Activated T-helper 1 cell treated with anti-CD3 and anti-CD28 coated beads, Interleukin-12 subunit alpha, Interleukin-12 subunit beta, Interleukin-2, Interleukin-4 antibody, amounts not matched to agents 30 ng/mL and 10 ng/mL and 1 ng/mL, durations not matched to agents 14 hours and 24 hours and 36 hours (primary cell): ENCODE measurements at regions not wholly inside any gene's neighbourhood (a gene's known extent, or its start where the extent isn't known, plus 50 kb on each side); places are given as distances from the start of the nearest gene placed in this dataset.
"Not testable (repeated sequence)": the region's sequence is repeated elsewhere in the genome, so short reads cannot be mapped to it uniquely, and the experiment has no call there.

Source experiments
- DNase-seq: peaks from one replicate; pipeline ENCODE4 v3.0.0; 2021; ENCODE audit warnings: low spot score
- H3K27ac Mint-ChIP-seq: one replicate; pipeline ENCODE4 v1.8.0; 2021; ENCODE audit warnings: mild to moderate bottlenecking, mixed read lengths
- H3K27me3 Mint-ChIP-seq: one replicate; pipeline ENCODE4 v1.8.0; 2022; ENCODE audit warnings: mild to moderate bottlenecking, moderate library complexity, mixed read lengths; ENCODE audit not compliant: insufficient read depth
- H3K36me3 Mint-ChIP-seq: one replicate; pipeline ENCODE4 v1.8.0; 2021; ENCODE audit warnings: low read depth, mixed read lengths
- H3K4me1 Mint-ChIP-seq: one replicate; pipeline ENCODE4 v1.8.0; 2021; ENCODE audit warnings: low read depth, mixed read lengths
- H3K4me3 Mint-ChIP-seq: one replicate; pipeline ENCODE4 v1.8.0; 2021; ENCODE audit warnings: mild to moderate bottlenecking, moderate library complexity, mixed read lengths
- H3K9me3 Mint-ChIP-seq: one replicate; pipeline ENCODE4 v1.8.0; 2021; ENCODE audit warnings: mixed read lengths
- intact Hi-C: fragments of 100-400 bp; cut with micrococcal nuclease; formaldehyde crosslinking; loops from one replicate; pipeline ENCODE4 v1.15.1; 2024

DNA sequence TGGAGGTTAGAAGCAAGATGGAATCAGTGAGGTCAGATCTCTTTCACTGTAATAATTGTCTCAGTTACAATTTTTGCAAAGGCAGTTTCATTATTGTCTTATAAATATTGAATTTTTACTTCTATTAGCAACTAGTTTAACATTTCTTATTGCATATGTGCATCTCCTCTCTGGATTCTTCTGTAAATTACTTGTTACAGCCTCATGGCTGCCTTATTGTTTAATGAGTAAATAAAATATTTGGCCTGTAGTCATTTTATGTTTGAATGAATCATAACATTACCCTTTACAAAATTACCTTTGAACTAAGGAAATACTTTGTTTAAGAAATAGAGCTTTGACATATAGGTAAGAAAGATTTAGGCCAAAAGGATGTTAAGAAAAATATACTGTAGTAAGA lies 212.4 kb downstream of the SLITRK6 start:
- intact Hi-C loops: no loop called here
- Mint-ChIP-seq H3K9me3 (no peaks in the 10 kb centered on the region), H3K27me3 (no peaks in the 10 kb centered on the region), H3K4me1 (no peaks in the 10 kb centered on the region), H3K4me3 (no peak overlapping the region), H3K36me3 (no peaks in the 10 kb centered on the region), H3K27ac (no peak overlapping the region)
- no peak for DNase-seq

DNA sequence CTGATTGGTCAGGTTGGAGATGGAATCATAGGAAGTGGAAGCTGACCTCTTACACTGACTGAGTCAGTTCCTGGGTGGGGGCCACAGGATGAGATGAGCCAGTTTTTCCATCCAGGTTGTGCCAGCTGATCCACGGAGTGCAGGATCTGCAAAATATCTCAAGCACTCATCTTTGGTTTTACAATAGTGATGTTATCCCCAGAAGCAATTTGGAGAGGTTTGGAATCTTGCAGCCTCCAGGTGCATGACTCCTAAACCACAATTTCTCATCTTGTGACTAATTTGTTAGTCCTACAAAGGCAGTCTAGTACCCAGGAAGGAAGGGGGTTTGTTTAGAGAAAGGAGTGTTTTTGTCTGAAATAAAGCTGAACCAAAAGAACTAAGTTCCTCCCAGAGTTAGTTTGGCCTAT lies 212.8 kb downstream of the SLITRK6 start:
- DNase-seq: no peak
- Mint-ChIP-seq H3K9me3 (no peaks in the 10 kb centered on the region), H3K36me3 (no peaks in the 10 kb centered on the region), H3K27me3 (no peaks in the 10 kb centered on the region), H3K4me3 (no peak overlapping the region), H3K27ac (no peak overlapping the region), H3K4me1 (no peaks in the 10 kb centered on the region)
- intact Hi-C loops: no loop called here

DNA sequence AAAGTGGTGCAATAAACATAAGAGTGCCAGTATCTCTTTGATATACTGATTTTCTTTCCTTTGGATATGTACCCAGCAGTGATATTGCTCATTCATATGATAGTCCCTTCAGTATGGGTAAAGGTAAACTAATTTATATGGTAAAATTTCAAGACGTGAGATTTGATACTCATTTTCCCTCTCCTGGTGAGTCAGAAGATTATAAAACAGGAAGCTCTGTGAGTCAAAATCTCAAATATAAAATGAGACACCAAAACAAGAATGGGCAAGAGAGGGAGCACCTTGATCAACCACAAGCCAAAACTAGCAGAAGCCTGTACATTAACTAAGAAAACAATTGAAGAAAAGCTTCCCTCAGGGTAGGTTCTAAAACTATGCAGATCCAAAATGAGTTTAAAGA lies 216.3 kb downstream of the SLITRK6 start:
- H3K4me1 Mint-ChIP-seq: no peaks in the 10 kb centered on the region
- H3K27ac Mint-ChIP-seq: no peak overlapping the region
- H3K36me3 Mint-ChIP-seq: no peaks in the 10 kb centered on the region
- no peak overlapping the region for H3K4me3 Mint-ChIP-seq
- DNase-seq: no peak
- H3K27me3 Mint-ChIP-seq: no peaks in the 10 kb centered on the region
- intact Hi-C loops: no loop called here
- H3K9me3 Mint-ChIP-seq: no peaks in the 10 kb centered on the region

DNA sequence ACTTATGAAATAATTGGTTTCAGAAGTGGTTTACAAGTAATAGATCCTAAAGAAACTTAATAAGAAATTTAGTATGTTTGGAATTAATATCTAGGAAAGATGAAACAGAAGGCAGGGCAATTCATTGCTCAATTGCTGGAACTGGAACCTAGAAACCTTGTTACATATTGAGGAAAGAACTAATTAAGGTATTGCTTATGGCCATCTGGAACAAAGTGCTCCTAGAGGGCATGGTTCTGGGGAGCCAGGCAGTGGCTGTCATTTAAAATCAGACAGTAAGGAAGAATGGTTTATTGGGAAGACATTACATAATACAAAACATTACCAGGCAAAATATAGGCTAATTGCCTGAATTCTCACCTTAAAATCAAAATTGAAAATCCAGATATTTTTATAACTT lies 224.1 kb downstream of the SLITRK6 start:
- intact Hi-C loops: no loop called here

DNA sequence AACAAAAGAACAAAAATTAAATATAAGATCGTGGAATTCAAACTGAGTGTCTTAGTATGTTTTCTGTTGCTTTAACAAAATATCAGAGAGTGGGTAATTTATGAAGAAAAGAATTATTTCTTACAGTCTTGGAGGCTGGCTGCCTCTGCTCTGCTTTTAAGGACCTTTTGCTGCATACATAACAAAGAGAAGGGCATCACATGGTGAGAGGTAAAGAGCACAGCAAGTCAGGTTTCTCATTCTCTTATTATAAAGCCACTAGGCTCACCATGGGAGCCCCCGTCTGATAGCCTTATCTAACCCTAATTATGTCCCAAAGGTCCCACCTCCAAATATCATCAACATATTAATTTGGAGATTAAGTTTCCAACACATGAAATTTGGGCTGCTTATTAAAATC lies 231.3 kb downstream of the SLITRK6 start:
- Mint-ChIP-seq H3K27me3 (no peaks in the 10 kb centered on the region), H3K36me3 (no peaks in the 10 kb centered on the region)
- DNase-seq: no peak

More for the DNA sequence above, 224.1 kb downstream of the SLITRK6 start:
- Mint-ChIP-seq H3K36me3 (no peaks in the 10 kb centered on the region), H3K4me3 (no peak overlapping the region), H3K4me1 (no peaks in the 10 kb centered on the region), H3K27me3 (no peaks in the 10 kb centered on the region), H3K27ac (no peak overlapping the region), H3K9me3 (peaks cover 3% of the 10 kb centered on the region)
- DNase-seq: no peak

GRCh38 chr13:85565652-85566051 lies 233.6 kb downstream of the SLITRK6 start:
- intact Hi-C loops: no loop called here
- Mint-ChIP-seq H3K36me3 (no peaks in the 10 kb centered on the region), H3K9me3 (no peaks in the 10 kb centered on the region), H3K27ac (no peak overlapping the region), H3K4me3 (no peak overlapping the region), H3K27me3 (no peaks in the 10 kb centered on the region), H3K4me1 (no peaks in the 10 kb centered on the region)
- no peak for DNase-seq

More for the DNA sequence above, 231.3 kb downstream of the SLITRK6 start:
- no peak overlapping the region for H3K4me3 Mint-ChIP-seq
- no peaks in the 10 kb centered on the region for H3K4me1 Mint-ChIP-seq
- H3K9me3 Mint-ChIP-seq: peaks cover under 1% of the 10 kb centered on the region
- no peak overlapping the region for H3K27ac Mint-ChIP-seq
- intact Hi-C loops: no loop called here

GRCh38 chr13:85564598-85564997 lies 234.6 kb downstream of the SLITRK6 start:
- intact Hi-C loops: no loop called here
- H3K27ac Mint-ChIP-seq: no peak overlapping the region
- no peaks in the 10 kb centered on the region for H3K36me3 Mint-ChIP-seq
- no peak for DNase-seq
- no peaks in the 10 kb centered on the region for H3K27me3 Mint-ChIP-seq
- no peak overlapping the region for H3K4me3 Mint-ChIP-seq
- H3K4me1 Mint-ChIP-seq: no peaks in the 10 kb centered on the region
- no peaks in the 10 kb centered on the region for H3K9me3 Mint-ChIP-seq

GRCh38 chr13:85562282-85562681 lies 236.9 kb downstream of the SLITRK6 start:
- no peaks in the 10 kb centered on the region for H3K9me3 Mint-ChIP-seq
- H3K27ac Mint-ChIP-seq: no peak overlapping the region
- no peak for DNase-seq
- H3K4me1 Mint-ChIP-seq: no peaks in the 10 kb centered on the region
- no peak overlapping the region for H3K4me3 Mint-ChIP-seq
- no peaks in the 10 kb centered on the region for H3K27me3 Mint-ChIP-seq
- no peaks in the 10 kb centered on the region for H3K36me3 Mint-ChIP-seq
- intact Hi-C loops: no loop called here

GRCh38 chr13:85557691-85558467 lies 241.3 kb downstream of the SLITRK6 start:
- Mint-ChIP-seq H3K4me1 (no peaks in the 10 kb centered on the region), H3K27ac (no peak overlapping the region)
- intact Hi-C loops: no loop called here

DNA sequence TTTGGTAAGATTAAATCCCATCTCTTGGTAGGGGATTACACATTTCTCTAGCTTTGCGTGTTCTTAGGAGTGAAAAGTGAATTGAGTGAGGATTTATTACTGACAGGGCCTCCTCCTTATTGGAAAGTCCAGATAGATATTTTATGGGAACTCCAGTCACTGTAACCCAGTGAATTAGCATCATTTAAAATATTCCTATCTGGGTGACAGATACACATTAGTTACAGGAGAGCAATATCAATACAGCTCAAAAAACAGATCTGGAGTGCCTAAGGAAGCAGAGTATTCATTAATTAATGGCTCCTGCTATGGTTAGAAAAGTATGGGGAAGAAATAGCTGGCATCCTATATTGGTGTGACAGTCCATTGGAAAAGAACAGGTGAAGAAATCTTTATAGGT lies 248.2 kb downstream of the SLITRK6 start:
- Mint-ChIP-seq H3K9me3 (peaks cover 14% of the 10 kb centered on the region), H3K27ac (no peak overlapping the region), H3K36me3 (no peaks in the 10 kb centered on the region), H3K27me3 (no peaks in the 10 kb centered on the region), H3K4me1 (no peaks in the 10 kb centered on the region), H3K4me3 (no peak overlapping the region)
- intact Hi-C loops: no loop called here
- DNase-seq: no peak

More at GRCh38 chr13:85557691-85558467, 241.3 kb downstream of the SLITRK6 start:
- Mint-ChIP-seq H3K4me3 (no peak overlapping the region), H3K36me3 (no peaks in the 10 kb centered on the region), H3K9me3 (no peaks in the 10 kb centered on the region), H3K27me3 (no peaks in the 10 kb centered on the region)
- DNase-seq: no peak

DNA sequence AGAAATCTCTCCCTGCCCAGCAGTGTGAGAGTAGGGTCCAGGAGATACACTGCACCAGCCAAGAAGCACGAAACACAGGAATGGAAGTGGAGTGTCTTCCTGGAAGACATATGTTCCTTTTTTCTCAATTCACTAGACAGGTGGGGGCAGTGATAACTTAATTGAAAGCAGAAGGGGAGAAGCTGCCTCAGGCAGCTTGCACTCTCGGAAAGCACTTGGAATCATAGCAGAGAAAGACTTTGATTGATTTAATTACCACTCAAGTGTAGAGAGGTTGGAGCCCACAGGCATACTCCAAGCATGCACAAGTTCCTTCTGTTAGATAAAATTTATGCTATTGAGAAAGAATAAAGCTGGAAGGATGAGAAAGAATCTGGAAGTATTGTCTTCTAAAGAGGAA lies 249.4 kb downstream of the SLITRK6 start:
- Mint-ChIP-seq H3K4me1 (no peaks in the 10 kb centered on the region), H3K27ac (no peak overlapping the region), H3K36me3 (no peaks in the 10 kb centered on the region), H3K9me3 (peaks cover 14% of the 10 kb centered on the region), H3K4me3 (no peak overlapping the region), H3K27me3 (no peaks in the 10 kb centered on the region)
- intact Hi-C loops: no loop called here
- DNase-seq: no peak

GRCh38 chr13:85548845-85549244 lies 250.4 kb downstream of the SLITRK6 start:
- DNase-seq, H3K27ac Mint-ChIP-seq, H3K36me3 Mint-ChIP-seq, H3K27me3 Mint-ChIP-seq, intact Hi-C loops, H3K4me3 Mint-ChIP-seq, H3K4me1 Mint-ChIP-seq: not testable (repeated sequence)
- peaks cover 14% of the 10 kb centered on the region for H3K9me3 Mint-ChIP-seq

DNA sequence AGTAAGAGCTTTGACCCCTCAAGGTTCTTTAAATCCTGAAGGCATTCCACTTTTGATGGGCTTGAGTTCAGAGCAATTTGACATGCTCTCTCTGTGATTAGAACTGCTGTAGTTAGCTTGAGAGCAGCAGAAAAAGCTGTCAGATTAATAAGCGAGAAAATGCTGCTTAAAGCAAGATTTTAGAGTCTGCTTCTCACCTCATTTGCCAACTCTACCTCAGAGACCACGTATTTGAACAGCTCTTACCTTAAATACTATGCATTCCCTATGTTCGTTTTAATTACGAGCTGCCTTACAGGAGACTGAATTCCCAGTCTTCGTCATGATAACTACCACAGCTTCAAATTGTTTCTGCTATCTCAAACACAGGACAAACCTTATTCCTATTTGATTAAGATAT lies 253.4 kb downstream of the SLITRK6 start:
- peaks cover 14% of the 10 kb centered on the region for H3K9me3 Mint-ChIP-seq
- no peak overlapping the region for H3K27ac Mint-ChIP-seq
- intact Hi-C loops: no loop called here
- DNase-seq: no peak
- H3K4me3 Mint-ChIP-seq: no peak overlapping the region
- H3K36me3 Mint-ChIP-seq: no peaks in the 10 kb centered on the region
- peaks cover 4% of the 10 kb centered on the region for H3K4me1 Mint-ChIP-seq
- no peaks in the 10 kb centered on the region for H3K27me3 Mint-ChIP-seq

DNA sequence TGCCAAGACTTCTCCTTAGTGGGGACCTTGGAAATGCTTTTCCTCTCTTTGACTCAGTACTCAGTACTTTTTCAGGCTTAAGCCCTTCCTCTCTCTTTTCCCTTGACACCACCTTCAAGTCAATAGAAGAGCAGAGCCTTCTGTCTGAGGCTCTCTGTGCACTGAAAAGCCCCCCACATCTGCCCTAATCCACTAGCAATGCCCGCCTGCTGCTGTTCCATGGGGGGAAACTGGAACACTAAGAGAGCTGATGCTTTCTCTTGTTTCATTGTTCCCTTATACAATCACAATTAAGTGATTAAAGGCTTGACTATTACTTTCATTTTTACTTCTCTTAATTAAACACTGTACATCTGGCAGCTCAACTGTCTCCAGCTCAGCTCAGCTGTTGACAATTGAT lies 254.5 kb downstream of the SLITRK6 start:
- Mint-ChIP-seq H3K27ac (no peak overlapping the region), H3K27me3 (no peaks in the 10 kb centered on the region), H3K4me3 (no peak overlapping the region), H3K4me1 (peaks cover 4% of the 10 kb centered on the region), H3K9me3 (peaks cover 14% of the 10 kb centered on the region), H3K36me3 (no peaks in the 10 kb centered on the region)
- DNase-seq: no peak
- intact Hi-C loops: no loop called here
